Amniotic stem cell (primary cell): ENCODE measurements at regions not wholly inside any gene's neighbourhood (a gene's known extent, or its start where the extent isn't known, plus 50 kb on each side); places are given as distances from the start of the nearest gene placed in this dataset.
"Not testable (repeated sequence)": the region's sequence is repeated elsewhere in the genome, so short reads cannot be mapped to it uniquely, and the experiment has no call there.

Experiments
- DNase-seq: peaks from one replicate; lab custom pipeline; 2025; lab: John Stamatoyannopoulos, UW

GRCh38 chr1:14260480-14260879 is 338.0 kb upstream of the KAZN start:
- no peak for DNase-seq

GRCh38 chr1:14261395-14261794 is 337.1 kb upstream of the KAZN start:
- DNase-seq, result no peak

GRCh38 chr1:14262637-14263036 is 335.8 kb upstream of the KAZN start:
- no peak for DNase-seq

- no peak for DNase-seq
Observed at GRCh38 chr1:14263225-14263624, 335.3 kb upstream of the KAZN start.

GRCh38 chr1:14263671-14264070 is 334.8 kb upstream of the KAZN start:
- no peak for DNase-seq

- DNase-seq, result no peak
Observed at GRCh38 chr1:14265495-14265894, 333.0 kb upstream of the KAZN start.

- DNase-seq, result no peak
Observed at GRCh38 chr1:14267991-14268390, 330.5 kb upstream of the KAZN start.

- no peak for DNase-seq
Observed at GRCh38 chr1:14270821-14271220, 327.7 kb upstream of the KAZN start.

GRCh38 chr1:14273811-14274210 is 324.7 kb upstream of the KAZN start:
- DNase-seq, result no peak

- not testable (repeated sequence) for DNase-seq
Observed at GRCh38 chr1:14279891-14280290, 318.6 kb upstream of the KAZN start.

- no peak for DNase-seq
Observed at GRCh38 chr1:14280909-14281308, 317.6 kb upstream of the KAZN start.

GRCh38 chr1:14281412-14281811 is 317.1 kb upstream of the KAZN start:
- no peak for DNase-seq

GRCh38 chr1:14282707-14283106 is 315.8 kb upstream of the KAZN start:
- no peak for DNase-seq

- no peak for DNase-seq
Observed at GRCh38 chr1:14285238-14285637, 313.2 kb upstream of the KAZN start.

GRCh38 chr1:14291182-14291581 is 307.3 kb upstream of the KAZN start:
- not testable (repeated sequence) for DNase-seq

- DNase-seq, result no peak
Observed at GRCh38 chr1:14292520-14292919, 306.0 kb upstream of the KAZN start.

- no peak for DNase-seq
Observed at GRCh38 chr1:14294006-14294405, 304.5 kb upstream of the KAZN start.

GRCh38 chr1:14294860-14295536 is 303.5 kb upstream of the KAZN start:
- no peak for DNase-seq

- no peak for DNase-seq
Observed at GRCh38 chr1:14296795-14297194, 301.7 kb upstream of the KAZN start.

- DNase-seq, result no peak
Observed at GRCh38 chr1:14297356-14297755, 301.1 kb upstream of the KAZN start.

- no peak for DNase-seq
Observed at GRCh38 chr1:14298806-14299205, 299.7 kb upstream of the KAZN start.

- no peak for DNase-seq
Observed at GRCh38 chr1:14300991-14301703, 297.3 kb upstream of the KAZN start.

- DNase-seq, result no peak
Observed at GRCh38 chr1:14301704-14302024, 296.8 kb upstream of the KAZN start.

- DNase-seq, result no peak
Observed at GRCh38 chr1:14302025-14302424, 296.5 kb upstream of the KAZN start.
